ENCODE measurements at regions not wholly inside any gene's neighbourhood (a gene's known extent, or its start where the extent isn't known, plus 50 kb on each side); places are given as distances from the start of the nearest gene placed in this dataset.

DNA sequence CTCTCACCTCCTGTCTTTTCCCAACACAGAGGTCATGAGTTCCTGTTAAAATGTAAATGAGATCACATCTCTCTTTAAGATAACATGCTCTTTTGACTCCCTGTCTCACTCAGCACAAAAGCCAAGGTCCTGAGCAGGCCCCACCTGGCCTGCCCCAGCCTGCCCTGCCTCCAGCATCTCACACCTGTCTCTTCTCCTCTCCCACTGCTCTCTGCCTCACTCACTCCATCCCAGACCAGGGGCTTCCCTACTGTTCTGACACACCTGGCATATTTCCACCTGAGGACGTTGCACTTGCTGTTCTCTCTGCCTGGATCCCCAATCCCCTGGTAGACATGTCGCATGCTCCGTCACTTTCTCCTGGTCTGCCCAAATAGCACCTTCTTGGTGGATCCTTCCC lies 285.0 kb upstream of the ZMIZ1 start:
- DNase-seq = no peak

DNA sequence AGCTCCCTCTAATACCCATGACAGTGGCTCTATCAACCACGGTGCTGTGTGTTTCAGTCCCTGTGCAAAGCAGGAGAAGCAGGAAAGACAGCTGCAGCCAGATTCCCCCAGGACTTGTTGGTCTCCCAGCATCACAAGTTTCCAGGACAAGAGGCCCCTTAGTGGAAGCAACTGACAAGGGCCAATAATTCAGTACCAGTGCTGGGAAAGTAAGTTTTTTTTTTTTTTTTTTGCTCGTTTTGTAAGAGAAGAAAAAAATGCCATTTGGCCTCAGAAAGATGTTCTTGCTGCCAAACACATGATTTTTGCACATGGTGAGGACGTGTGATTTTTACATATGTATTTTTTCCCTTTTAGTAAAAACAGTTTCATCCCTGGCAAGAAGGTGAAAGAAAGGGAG lies 284.2 kb upstream of the ZMIZ1 start:
- DNase-seq = no peak

- no peak for DNase-seq
Measured at GRCh38 chr10:78785066-78785465, 283.7 kb upstream of the ZMIZ1 start.

DNA sequence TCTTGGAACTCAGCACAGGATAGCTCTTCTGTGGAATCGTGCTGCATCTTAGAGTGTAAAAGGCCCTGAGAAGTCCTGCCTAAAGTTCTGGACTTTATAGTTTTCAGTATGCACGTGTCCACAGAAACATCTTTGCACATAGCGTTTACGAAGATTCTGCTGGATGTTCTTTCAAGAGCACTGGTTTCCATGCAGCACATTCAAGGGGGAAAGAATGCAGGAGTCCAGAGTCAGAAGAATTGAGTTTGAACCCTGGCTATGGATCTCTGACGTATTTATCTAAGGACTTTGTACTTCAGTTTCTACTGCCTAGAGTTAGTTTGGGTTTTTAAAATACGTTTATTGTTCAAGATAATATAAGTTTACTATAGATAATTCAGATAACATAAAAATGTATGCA lies 282.8 kb upstream of the ZMIZ1 start:
- DNase-seq = no peak

DNA sequence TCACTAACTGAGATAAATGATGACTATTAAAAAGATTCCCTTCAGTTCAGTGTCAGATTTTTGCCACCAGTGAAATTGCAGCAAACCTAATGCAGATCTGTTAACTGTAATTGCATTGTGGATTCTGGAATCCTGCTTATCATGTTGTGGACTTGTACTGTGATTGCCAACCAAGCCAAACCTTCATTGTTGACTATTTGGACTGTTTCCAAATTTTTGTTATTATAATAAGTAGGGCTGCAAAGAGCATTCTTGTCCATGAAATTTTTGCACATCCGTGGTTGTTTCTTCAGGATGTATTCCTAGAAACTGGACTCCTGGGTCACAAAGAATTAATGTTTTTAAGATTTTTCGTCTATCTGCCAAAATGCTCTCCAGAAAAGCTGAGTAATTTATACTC lies 281.6 kb upstream of the ZMIZ1 start:
- DNase-seq = peak; percentile 54

- DNase-seq = no peak
Measured at GRCh38 chr10:78794736-78795455, 273.9 kb upstream of the ZMIZ1 start.

DNA sequence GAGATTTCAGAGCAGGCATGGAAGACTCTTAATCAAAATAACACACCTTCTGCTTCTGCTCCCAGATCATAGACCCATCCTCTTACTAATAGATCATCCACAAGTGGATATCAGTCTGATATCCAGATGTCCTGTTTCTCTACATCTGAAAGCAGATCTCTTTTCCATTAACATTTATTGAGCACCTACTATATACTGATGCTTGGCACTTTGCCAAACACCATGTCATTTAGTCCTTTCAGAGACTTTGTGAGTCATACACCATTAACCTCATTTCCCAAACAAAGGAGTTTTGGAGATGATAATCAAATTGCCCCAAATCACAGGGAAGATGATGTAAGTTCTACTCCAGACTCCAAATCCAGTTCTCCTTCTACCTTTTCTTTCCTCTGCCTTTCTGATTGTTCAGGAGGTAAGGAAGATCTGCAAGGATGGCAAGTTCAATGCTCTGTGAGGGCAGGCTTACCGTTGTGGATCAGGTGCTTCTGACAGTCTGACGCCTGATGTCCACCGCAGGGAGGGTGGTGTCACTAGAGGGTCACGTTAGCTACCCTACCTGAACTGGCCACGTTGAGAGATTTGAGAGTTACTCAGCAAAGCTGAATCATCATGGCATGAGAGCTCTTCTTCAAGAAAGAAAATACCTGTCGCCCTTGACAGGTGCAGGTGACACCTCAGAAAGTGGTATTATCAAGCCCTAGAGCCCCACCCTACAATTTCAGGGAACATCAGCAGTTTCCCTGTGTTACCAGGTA lies 269.6 kb upstream of the ZMIZ1 start:
- DNase-seq = no peak

GRCh38 chr10:78800006-78800405 lies 268.8 kb upstream of the ZMIZ1 start:
- no peak for DNase-seq

DNA sequence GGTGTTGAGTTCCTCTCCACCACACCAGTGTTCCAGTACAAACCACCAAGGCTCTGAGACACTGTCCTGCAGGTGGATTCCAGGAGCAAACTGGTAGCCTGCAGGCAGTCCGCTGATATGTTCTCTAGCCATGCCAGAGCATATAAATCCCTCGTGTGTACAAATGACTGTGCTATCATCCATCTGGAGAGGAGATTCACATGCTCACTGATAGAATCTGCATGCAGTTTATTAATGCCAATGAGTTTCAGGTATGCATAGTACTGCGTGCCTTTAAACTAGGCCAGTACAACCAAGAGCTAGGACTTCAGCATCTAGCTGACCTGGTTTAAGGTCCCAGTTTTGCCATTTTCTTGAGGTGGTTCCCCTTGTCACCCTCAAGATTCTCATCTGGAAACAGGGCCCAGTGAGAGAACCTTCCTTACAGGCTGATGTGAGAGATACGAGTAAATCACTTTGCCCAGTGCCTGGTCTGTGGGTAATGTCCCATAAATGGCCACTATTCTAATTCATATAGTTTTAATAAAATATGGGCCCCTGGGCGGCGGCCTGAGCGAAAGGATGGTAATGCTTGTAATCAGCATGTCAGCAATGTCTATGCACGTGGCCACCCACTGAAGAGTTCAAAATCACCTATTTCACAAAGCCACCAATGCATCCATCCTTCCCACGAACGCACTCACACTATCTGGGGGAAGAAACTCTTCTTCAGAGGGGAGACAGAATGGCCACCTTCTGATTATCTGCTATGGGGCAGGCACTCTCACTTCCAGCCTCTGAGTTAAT lies 268.0 kb upstream of the ZMIZ1 start:
- no peak for DNase-seq

GRCh38 chr10:78802431-78802830 lies 266.3 kb upstream of the ZMIZ1 start:
- no peak for DNase-seq

GRCh38 chr10:78802866-78803265 lies 265.9 kb upstream of the ZMIZ1 start:
- no peak for DNase-seq

GRCh38 chr10:78803710-78804109 lies 265.1 kb upstream of the ZMIZ1 start:
- DNase-seq = no peak

DNA sequence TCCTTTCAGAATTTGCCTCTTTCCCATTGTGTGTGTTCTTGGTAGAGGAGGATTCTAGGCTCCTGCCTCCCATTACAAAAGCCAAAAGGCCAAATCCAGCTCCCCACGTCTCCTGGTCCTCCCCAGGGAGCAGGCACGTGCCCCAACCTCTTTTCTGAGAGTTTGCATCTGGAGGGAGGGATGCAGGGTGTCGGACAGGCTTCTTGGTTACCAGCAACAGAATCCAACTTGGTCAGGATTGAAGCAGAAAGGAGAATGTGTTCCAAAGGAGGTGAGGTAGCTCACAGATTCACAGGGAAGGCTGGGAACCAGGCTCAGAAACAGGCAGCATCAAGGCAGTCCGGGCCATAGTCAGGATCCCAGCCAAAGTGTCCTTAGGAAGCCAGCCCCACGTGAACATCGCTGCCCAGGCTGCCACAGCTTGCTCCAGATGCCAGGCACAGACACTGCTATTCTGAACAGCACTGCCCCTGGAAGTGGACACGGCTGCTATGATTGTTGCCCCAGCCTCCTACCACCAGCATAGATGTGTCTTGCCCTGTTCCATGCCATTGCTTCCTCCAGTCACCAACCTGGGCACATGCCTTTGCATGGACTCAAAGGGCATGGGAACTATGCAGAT lies 264.2 kb upstream of the ZMIZ1 start:
- DNase-seq = no peak

- no peak for DNase-seq
Measured at GRCh38 chr10:78805176-78805575, 263.6 kb upstream of the ZMIZ1 start.

DNA sequence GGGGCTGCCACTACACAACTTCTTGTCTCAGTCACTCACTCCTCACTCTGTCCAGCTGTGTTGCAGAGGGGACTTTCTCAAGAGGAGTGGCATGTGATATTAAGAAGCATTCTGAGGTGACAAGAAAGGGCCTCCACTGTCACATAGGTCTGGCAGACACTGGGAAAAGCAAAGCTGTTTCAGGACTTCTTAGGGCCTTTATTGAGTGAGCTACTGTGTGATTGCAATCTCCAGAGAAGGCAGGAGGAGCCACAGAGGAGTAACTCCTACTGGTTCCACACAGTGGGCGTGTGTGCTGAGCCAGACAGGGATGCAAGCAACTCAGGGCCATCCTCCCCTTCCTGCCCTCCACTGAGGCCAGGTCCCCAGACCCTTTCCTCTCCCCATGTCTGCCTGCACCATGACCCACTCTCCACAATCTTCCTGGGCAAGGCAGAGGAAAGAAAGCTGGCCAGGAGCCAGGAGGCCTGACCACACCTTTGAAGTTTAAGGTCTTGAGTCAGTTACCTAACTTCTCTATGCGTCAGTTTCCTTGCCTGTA lies 262.0 kb upstream of the ZMIZ1 start:
- no peak for DNase-seq

DNA sequence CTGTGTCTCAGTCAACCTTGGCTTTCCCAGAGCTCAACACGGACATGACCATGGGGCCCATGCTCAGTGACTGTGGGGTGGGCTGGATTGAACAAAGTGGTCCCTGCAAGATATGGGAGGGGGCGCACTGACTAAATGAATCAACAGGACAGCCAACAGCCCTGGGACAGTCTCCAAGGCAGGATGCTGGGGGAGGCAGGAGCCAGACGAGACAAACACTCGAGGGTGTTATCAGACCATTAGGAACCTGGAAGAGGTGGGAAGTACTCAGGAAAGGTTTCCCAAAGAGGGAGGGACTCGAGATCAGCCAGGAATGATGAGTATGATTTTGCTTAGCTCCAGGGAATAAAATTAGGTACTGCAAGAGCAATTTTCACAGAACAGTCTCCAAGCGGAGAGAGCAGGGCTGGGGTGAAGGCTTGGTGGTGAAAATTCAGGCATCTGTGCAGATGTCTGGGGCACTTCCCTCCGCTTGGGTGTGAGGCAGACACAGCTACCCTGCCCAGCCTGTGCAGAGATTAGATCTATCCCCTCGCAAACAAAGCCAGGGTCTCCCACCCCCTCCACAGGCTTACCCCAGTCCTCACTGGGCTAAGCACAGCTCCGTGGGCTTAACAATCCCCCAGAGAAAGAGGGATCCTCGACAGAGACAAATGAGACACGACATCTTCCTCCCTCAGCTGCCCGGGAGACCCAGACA lies 261.1 kb upstream of the ZMIZ1 start:
- DNase-seq = no peak

GRCh38 chr10:78808286-78808685 lies 260.5 kb upstream of the ZMIZ1 start:
- no peak for DNase-seq

- no peak for DNase-seq
Measured at GRCh38 chr10:78808736-78809367, 259.9 kb upstream of the ZMIZ1 start.

DNA sequence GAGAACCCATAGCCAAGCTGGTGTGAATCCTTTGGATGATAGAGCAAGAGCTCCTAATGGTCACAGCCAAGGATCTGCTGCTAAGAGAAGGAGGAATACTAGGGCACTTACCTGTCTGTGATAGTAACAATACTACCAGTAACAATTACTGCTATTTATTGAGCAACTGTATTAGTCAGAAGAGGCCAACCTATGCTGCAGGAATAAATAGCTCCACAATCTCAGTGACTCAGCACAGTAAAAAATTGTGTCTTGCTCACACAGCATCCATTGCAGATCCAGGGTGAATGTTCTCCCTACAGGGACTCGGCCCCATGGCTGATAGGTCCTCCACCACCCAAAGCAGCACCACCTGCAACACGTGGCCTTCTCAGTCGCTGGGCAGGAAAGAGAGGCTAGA lies 257.6 kb upstream of the ZMIZ1 start:
- DNase-seq = no peak

- no peak for DNase-seq
Measured at GRCh38 chr10:78812571-78813318, 256.0 kb upstream of the ZMIZ1 start.

GRCh38 chr10:78813526-78813925 lies 255.2 kb upstream of the ZMIZ1 start:
- no peak for DNase-seq
